Esophagus squamous epithelium (tissue), 4 donors: ENCODE measurements at regions not wholly inside any gene's neighbourhood (a gene's known extent, or its start where the extent isn't known, plus 50 kb on each side); places are given as distances from the start of the nearest gene placed in this dataset.

ENCODE experiments used
- CTCF ChIP-seq, 6 experiments: fragments of 450-650 bp in 4 of 6; fragments of 200-600 bp in 2 of 6; sonication (generic) in 2 of 6; IDR thresholded peaks; one replicate each; pipeline ENCODE4 v1.5.1; 2016 to 2019; ENCODE audit warnings: antibody characterized with exemption in 6 of 6, mild to moderate bottlenecking in 4 of 6, moderate library complexity in 4 of 6
- POLR2A ChIP-seq, 4 donors: fragments of 450-650 bp; IDR thresholded peaks; one replicate each; pipeline ENCODE4 v1.6.1; 2017; ENCODE audit warnings: antibody characterized with exemption in 4 of 4, mild to moderate bottlenecking in 4 of 4, moderate library complexity in 3 of 4

GRCh38 chr21:13854638-13855037 is 245.1 kb downstream of the POTED start:
- no peak for TF ChIP-seq CTCF (IDR thresholded peaks at IDR 0.05)
- no peak for TF ChIP-seq POLR2A (IDR thresholded peaks at IDR 0.05)
